HEK293 (cell line): ENCODE measurements at regions not wholly inside any gene's neighbourhood (a gene's known extent, or its start where the extent isn't known, plus 50 kb on each side); places are given as distances from the start of the nearest gene placed in this dataset.

Experiments
- CTCF ChIA-PET: fragments of 350-600 bp; formaldehyde crosslinking; extraction: SDS; loops from one replicate; lab custom pipeline; 2021; ENCODE audit warnings: antibody characterized with exemption; lab: Yijun Ruan, JAX
- POLR2A ChIA-PET: fragments of 300-600 bp; formaldehyde crosslinking; extraction: SDS; loops from one replicate; lab custom pipeline; 2020; ENCODE audit warnings: antibody characterized with exemption, inconsistent platforms; lab: Yijun Ruan, JAX
- H3K27ac ChIP-seq: fragments of 200-500 bp; sonication (Bioruptor generic); 2 replicates; pipeline ENCODE4 v1.5.1; 2014; ENCODE audit warnings: low read depth, low read length, control low read depth, inconsistent platforms; ENCODE audit errors: extremely low read depth
- H3K36me3 ChIP-seq, 2 experiments: fragments of 200-500 bp in 1 of 2; sonication (Bioruptor generic) in 1 of 2; 1 replicate in 1 of 2; 2 replicates in 1 of 2; pipeline ENCODE4 v1.5.1; 2014 to 2017; ENCODE audit warnings: inconsistent platforms in 2 of 2, low read length in 2 of 2; ENCODE audit not compliant: control insufficient read depth in 2 of 2, insufficient read depth in 1 of 2
- H3K4me1 ChIP-seq: fragments of 200-500 bp; sonication (Bioruptor generic); 2 replicates; pipeline ENCODE4 v1.5.1; 2014; ENCODE audit warnings: mild to moderate bottlenecking, low read length, inconsistent platforms; ENCODE audit not compliant: control insufficient read depth, insufficient read depth
- H3K4me3 ChIP-seq: 2 replicates; pipeline ENCODE4 v1.5.1; 2011; ENCODE audit warnings: low read depth, mild to moderate bottlenecking, control low read depth, low read length, moderate library complexity
- H3K9me3 ChIP-seq: fragments of 200-500 bp; sonication (Bioruptor generic); 2 replicates; pipeline ENCODE4 v1.5.1; 2014; ENCODE audit warnings: low read depth, low read length, inconsistent platforms; ENCODE audit not compliant: control insufficient read depth, insufficient read depth
- KLF16 ChIP-seq: fragments of 450-650 bp; formaldehyde crosslinking; IDR thresholded peaks from 2 replicates; pipeline ENCODE4 v1.5.1; 2017; ENCODE audit warnings: missing biosample characterization, missing genetic modification characterization
- YY1 ChIP-seq: fragments of 450-650 bp; formaldehyde crosslinking; IDR thresholded peaks from 2 replicates; pipeline ENCODE4 v1.5.1; 2018; ENCODE audit warnings: missing biosample characterization, missing genetic modification characterization
- ZBTB21 ChIP-seq: fragments of 450-650 bp; formaldehyde crosslinking; IDR thresholded peaks from 2 replicates; pipeline ENCODE4 v1.5.1; 2017; ENCODE audit warnings: missing biosample characterization, missing genetic modification characterization
- ZFP37 ChIP-seq: fragments of 450-650 bp; formaldehyde crosslinking; IDR thresholded peaks from 2 replicates; pipeline ENCODE4 v1.5.1; 2016; ENCODE audit warnings: missing biosample characterization, missing genetic modification characterization
- ZNF10 ChIP-seq: fragments of 450-650 bp; formaldehyde crosslinking; IDR thresholded peaks from 2 replicates; pipeline ENCODE4 v1.5.1; 2017; ENCODE audit warnings: missing biosample characterization, missing genetic modification characterization
- ZNF133 ChIP-seq: fragments of 450-650 bp; formaldehyde crosslinking; IDR thresholded peaks from 2 replicates; pipeline ENCODE4 v1.5.1; 2016; ENCODE audit warnings: missing biosample characterization, missing genetic modification characterization
- ZNF19 ChIP-seq: fragments of 450-650 bp; formaldehyde crosslinking; IDR thresholded peaks from 2 replicates; pipeline ENCODE4; 2016; ENCODE audit warnings: missing biosample characterization, missing genetic modification characterization, low read depth
- ZNF202 ChIP-seq: fragments of 450-650 bp; formaldehyde crosslinking; IDR thresholded peaks from 2 replicates; pipeline ENCODE4 v1.5.1; 2016; ENCODE audit warnings: missing biosample characterization, missing genetic modification characterization, borderline replicate concordance
- ZNF274 ChIP-seq, 2 experiments: fragments of 200-500 bp in 1 of 2; fragments of 450-650 bp in 1 of 2; sonication (Bioruptor generic) in 1 of 2; formaldehyde crosslinking in 1 of 2; IDR thresholded peaks; 2 replicates each; pipeline versions ENCODE4 v1.5.1 to v1.6.1; 2014 to 2016; ENCODE audit warnings: borderline replicate concordance in 1 of 2, inconsistent platforms in 1 of 2, low read length in 1 of 2, missing biosample characterization in 1 of 2, missing genetic modification characterization in 1 of 2
- ZNF354C ChIP-seq: fragments of 450-650 bp; formaldehyde crosslinking; IDR thresholded peaks from 2 replicates; pipeline ENCODE4 v1.5.1; 2016; ENCODE audit warnings: missing biosample characterization, missing genetic modification characterization, low read depth, borderline replicate concordance
- ZNF433 ChIP-seq: fragments of 450-650 bp; formaldehyde crosslinking; IDR thresholded peaks from 2 replicates; pipeline ENCODE4 v1.5.1; 2016; ENCODE audit warnings: missing biosample characterization, missing genetic modification characterization, low read depth
- ZNF514 ChIP-seq: fragments of 450-650 bp; formaldehyde crosslinking; IDR thresholded peaks from 2 replicates; pipeline ENCODE4 v1.5.1; 2016; ENCODE audit warnings: missing biosample characterization, missing genetic modification characterization
- ZNF544 ChIP-seq: fragments of 450-650 bp; formaldehyde crosslinking; IDR thresholded peaks from 2 replicates; pipeline ENCODE4 v1.5.0; 2017; ENCODE audit warnings: missing biosample characterization, missing genetic modification characterization
- ZNF623 ChIP-seq: fragments of 450-650 bp; formaldehyde crosslinking; IDR thresholded peaks from 2 replicates; pipeline ENCODE4 v1.5.1; 2016; ENCODE audit warnings: missing biosample characterization, missing genetic modification characterization
- ZNF664 ChIP-seq: fragments of 450-650 bp; formaldehyde crosslinking; IDR thresholded peaks from 2 replicates; pipeline ENCODE4 v1.5.1; 2016; ENCODE audit warnings: missing biosample characterization, missing genetic modification characterization
- ZNF768 ChIP-seq: fragments of 450-650 bp; formaldehyde crosslinking; IDR thresholded peaks from 2 replicates; pipeline ENCODE4 v1.5.1; 2018; ENCODE audit warnings: missing biosample characterization, mild to moderate bottlenecking, missing genetic modification characterization
- TF ChIP-seq, protein P1 (sequence below): fragments of 450-650 bp; formaldehyde crosslinking; IDR thresholded peaks from 2 replicates; pipeline ENCODE4 v1.5.1; 2016; ENCODE audit warnings: missing biosample characterization, missing genetic modification characterization
- TF ChIP-seq, protein P2 (sequence below): fragments of 450-650 bp; formaldehyde crosslinking; IDR thresholded peaks from 2 replicates; pipeline ENCODE4 v1.5.1; 2016; ENCODE audit warnings: missing biosample characterization, missing genetic modification characterization
- TF ChIP-seq, protein P3 (sequence below): fragments of 450-650 bp; formaldehyde crosslinking; IDR thresholded peaks from 2 replicates; pipeline ENCODE4 v1.5.1; 2016; ENCODE audit warnings: missing biosample characterization, missing genetic modification characterization, low read depth

DNA sequence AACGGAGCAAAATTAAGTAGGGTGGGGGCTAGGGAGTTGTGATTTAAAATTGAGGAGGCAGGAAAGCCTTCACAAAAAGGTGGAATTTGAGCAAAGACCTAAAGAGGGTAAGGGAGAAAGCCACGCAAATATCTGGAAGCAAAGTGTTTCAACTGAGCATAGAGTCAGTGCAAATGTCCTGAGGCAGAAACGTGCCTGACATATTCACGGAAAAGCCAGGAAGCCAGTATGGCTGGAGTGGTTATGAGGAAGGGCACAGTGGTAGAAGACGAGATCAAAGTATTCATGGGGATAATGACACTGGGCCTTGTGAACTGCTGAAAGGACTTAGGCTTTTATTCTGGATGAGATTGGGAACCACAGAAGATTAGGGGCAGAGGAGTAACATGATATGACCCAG is 268.4 kb downstream of the MAN2A1 start:
- H3K4me1 ChIP-seq = no peaks in the 10 kb centered on the region
- H3K4me3 ChIP-seq = no peak overlapping the region
- POLR2A ChIA-PET = no interaction called here
- H3K9me3 ChIP-seq = no peaks in the 10 kb centered on the region
- no peak overlapping the region for H3K27ac ChIP-seq
- CTCF ChIA-PET = no interaction called here
- H3K36me3 ChIP-seq = no peaks in the 10 kb centered on the region
- peak; percentile 80 for TF ChIP-seq ZNF623 (tag by site-specific recombination)
- TF ChIP-seq ZNF10 (tag by site-specific recombination) = no peak

DNA sequence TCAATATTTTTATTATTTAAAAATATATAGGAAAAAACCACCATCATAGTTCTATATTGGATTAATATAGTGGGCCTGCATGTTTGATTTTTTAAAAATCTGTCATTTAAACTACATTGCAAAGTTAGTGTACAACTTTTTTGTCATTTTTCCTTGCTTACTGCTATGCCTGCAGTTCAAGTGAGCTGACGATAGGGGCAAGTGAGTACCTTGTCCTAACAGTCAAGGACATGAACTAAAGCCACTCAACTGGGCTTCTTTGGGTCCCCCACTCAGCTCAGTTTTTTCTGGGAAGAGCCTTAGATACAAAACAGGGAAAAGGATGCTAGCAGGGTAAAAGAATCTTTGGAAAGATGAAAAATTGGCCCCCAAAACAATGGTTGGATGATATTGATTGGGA is 269.9 kb downstream of the MAN2A1 start:
- TF ChIP-seq ZNF544 (tag by site-specific recombination) (no peak), ZNF19 (tag by site-specific recombination) (no peak), KLF16 (tag by site-specific recombination) (no peak), ZNF433 (no peak)
- TF ChIP-seq, protein P1, sequence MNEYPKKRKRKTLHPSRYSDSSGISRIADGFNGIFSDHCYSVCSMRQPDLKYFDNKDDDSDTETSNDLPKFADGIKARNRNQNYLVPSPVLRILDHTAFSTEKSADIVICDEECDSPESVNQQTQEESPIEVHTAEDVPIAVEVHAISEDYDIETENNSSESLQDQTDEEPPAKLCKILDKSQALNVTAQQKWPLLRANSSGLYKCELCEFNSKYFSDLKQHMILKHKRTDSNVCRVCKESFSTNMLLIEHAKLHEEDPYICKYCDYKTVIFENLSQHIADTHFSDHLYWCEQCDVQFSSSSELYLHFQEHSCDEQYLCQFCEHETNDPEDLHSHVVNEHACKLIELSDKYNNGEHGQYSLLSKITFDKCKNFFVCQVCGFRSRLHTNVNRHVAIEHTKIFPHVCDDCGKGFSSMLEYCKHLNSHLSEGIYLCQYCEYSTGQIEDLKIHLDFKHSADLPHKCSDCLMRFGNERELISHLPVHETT (tag by site-specific recombination) = no peak
- ChIA-PET CTCF (no interaction called here), POLR2A (no interaction called here)
- H3K9me3 ChIP-seq = no peaks in the 10 kb centered on the region
- no peak overlapping the region for H3K27ac ChIP-seq
- H3K4me3 ChIP-seq = no peak overlapping the region
- H3K4me1 ChIP-seq = no peaks in the 10 kb centered on the region
- H3K36me3 ChIP-seq = no peaks in the 10 kb centered on the region

DNA sequence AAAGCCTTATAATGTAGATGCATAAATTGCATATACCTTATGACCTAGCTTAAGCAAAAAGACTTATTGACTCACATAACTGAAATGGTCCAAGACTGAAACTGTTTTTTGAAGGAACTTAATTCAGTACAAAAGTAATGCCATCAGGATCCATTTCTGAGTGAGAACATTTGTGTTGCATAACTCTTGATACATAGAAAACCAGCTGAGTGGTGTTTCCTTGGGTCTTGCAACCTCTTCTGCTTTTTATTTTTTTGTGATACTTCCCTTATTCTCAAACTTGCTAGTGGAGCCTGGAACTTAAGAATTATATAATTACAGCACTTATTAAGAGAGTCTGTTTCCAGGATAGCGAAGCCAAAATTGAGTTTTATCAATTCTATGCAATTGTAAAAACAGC is 272.0 kb downstream of the MAN2A1 start:
- no peak overlapping the region for H3K4me3 ChIP-seq
- ChIA-PET CTCF (interaction anchor here (1.6 kb wide), 1 partner anchor 27 kb away, joined by 3 read pairs; no protein-coding TSS in a partner anchor), POLR2A (no interaction called here)
- no peaks in the 10 kb centered on the region for H3K36me3 ChIP-seq
- H3K27ac ChIP-seq = no peak overlapping the region
- TF ChIP-seq ZBTB21 (no peak), ZNF354C (tag by site-specific recombination) (no peak), ZNF664 (no peak), ZNF768 (tag by site-specific recombination) (no peak), ZNF274 (IDR thresholded peaks at IDR 0.05; ENCODE audit: low read length) (no peak), ZNF274 (tag by site-specific recombination; IDR thresholded peaks at IDR 0.05; ENCODE audit: borderline replicate concordance) (no peak), ZNF544 (tag by site-specific recombination) (no peak), ZNF202 (no peak), YY1 (tag by site-specific recombination) (no peak)
- H3K9me3 ChIP-seq = no peaks in the 10 kb centered on the region
- H3K4me1 ChIP-seq = no peaks in the 10 kb centered on the region

DNA sequence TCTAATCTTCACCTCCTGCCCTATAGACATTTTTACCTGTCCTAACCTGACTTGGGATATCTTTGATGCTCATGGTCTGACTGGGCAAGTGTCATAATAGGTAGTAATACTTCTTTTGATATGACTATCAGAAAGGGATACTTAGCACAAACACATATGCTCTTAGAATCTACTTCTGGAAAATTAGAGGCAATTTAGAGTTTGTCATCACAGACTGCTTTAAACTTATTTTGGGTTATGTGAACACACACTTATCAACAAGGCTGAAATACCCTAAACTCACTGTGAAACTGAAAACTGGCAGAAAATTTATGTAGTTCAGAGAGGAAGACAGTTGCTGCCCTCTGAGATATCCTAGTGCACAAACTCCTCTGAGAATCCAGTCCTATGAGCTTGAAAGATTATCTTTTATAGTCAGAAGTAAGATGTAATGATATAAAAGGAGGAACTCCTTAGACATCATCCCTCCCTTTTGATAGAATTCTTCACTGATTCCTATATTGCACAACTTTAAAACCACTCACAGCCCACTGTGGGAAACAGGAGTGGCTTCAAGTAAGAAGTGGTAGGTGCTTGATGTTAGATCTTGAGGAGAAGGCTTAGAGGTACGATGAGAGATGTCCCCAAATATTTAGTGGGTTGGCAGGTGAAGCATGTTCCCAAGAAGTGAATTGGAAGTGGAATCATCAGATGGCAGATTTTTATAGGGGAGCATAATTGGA is 273.3 kb downstream of the MAN2A1 start:
- no peaks in the 10 kb centered on the region for H3K9me3 ChIP-seq
- H3K4me1 ChIP-seq = no peaks in the 10 kb centered on the region
- H3K36me3 ChIP-seq = no peaks in the 10 kb centered on the region
- H3K4me3 ChIP-seq = no peak overlapping the region
- POLR2A ChIA-PET = no interaction called here
- H3K27ac ChIP-seq = no peak overlapping the region
- CTCF ChIA-PET = no interaction called here
- TF ChIP-seq ZFP37 (tag by site-specific recombination) = no peak
- TF ChIP-seq ZNF133 (tag by site-specific recombination) = no peak
- TF ChIP-seq ZNF514 (tag by site-specific recombination) = no peak
- TF ChIP-seq, protein P2, sequence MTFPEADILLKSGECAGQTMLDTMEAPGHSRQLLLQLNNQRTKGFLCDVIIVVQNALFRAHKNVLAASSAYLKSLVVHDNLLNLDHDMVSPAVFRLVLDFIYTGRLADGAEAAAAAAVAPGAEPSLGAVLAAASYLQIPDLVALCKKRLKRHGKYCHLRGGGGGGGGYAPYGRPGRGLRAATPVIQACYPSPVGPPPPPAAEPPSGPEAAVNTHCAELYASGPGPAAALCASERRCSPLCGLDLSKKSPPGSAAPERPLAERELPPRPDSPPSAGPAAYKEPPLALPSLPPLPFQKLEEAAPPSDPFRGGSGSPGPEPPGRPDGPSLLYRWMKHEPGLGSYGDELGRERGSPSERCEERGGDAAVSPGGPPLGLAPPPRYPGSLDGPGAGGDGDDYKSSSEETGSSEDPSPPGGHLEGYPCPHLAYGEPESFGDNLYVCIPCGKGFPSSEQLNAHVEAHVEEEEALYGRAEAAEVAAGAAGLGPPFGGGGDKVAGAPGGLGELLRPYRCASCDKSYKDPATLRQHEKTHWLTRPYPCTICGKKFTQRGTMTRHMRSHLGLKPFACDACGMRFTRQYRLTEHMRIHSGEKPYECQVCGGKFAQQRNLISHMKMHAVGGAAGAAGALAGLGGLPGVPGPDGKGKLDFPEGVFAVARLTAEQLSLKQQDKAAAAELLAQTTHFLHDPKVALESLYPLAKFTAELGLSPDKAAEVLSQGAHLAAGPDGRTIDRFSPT (tag by site-specific recombination) = no peak
- TF ChIP-seq, protein P3, sequence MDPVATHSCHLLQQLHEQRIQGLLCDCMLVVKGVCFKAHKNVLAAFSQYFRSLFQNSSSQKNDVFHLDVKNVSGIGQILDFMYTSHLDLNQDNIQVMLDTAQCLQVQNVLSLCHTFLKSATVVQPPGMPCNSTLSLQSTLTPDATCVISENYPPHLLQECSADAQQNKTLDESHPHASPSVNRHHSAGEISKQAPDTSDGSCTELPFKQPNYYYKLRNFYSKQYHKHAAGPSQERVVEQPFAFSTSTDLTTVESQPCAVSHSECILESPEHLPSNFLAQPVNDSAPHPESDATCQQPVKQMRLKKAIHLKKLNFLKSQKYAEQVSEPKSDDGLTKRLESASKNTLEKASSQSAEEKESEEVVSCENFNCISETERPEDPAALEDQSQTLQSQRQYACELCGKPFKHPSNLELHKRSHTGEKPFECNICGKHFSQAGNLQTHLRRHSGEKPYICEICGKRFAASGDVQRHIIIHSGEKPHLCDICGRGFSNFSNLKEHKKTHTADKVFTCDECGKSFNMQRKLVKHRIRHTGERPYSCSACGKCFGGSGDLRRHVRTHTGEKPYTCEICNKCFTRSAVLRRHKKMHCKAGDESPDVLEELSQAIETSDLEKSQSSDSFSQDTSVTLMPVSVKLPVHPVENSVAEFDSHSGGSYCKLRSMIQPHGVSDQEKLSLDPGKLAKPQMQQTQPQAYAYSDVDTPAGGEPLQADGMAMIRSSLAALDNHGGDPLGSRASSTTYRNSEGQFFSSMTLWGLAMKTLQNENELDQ (tag by site-specific recombination) = no peak
